IMR-90 (cell line): ENCODE measurements at regions not wholly inside any gene's neighbourhood (a gene's known extent, or its start where the extent isn't known, plus 50 kb on each side); places are given as distances from the start of the nearest gene placed in this dataset.

Experiments used
- ATAC-seq: fragments of 200-7000 bp; cut with Tn5 transposase; 2 replicates; pipeline ENCODE4 v1.9.1; 2020; ENCODE audit warnings: low read depth, mild to moderate bottlenecking, moderate library complexity
- BruUV-seq: library from RNA; stranded (reverse); fragments of 400-500 nt; replicated peaks from 2 replicates; lab custom pipeline; 2021; lab: Mats Ljungman, UMichigan
- CTCF ChIA-PET: fragments of 300-600 bp; formaldehyde crosslinking; extraction: SDS; loops from one replicate; lab custom pipeline; 2021; ENCODE audit warnings: antibody characterized with exemption; lab: Yijun Ruan, JAX
- POLR2A ChIA-PET: fragments of 300-600 bp; sonication (Branson Sonifier 250); formaldehyde crosslinking; loops from one replicate; lab custom pipeline; 2022; ENCODE audit warnings: antibody characterized with exemption; ENCODE audit not compliant: unreplicated experiment; lab: Charles Lee
- DNase-seq: peaks from one replicate; pipeline ENCODE4 v3.0.0; 2013
- H2AFZ ChIP-seq: replicated peaks from 2 replicates; pipeline ENCODE3; 2013; ENCODE audit warnings: low read length, mild to moderate bottlenecking; ENCODE audit not compliant: poor library complexity
- H2AK5ac ChIP-seq: 2 replicates; pipeline ENCODE4 v1.6.1; 2013; ENCODE audit warnings: low read depth, low read length, inconsistent platforms
- H2AK9ac ChIP-seq: replicated peaks from 2 replicates; pipeline ENCODE3; 2013; ENCODE audit warnings: mild to moderate bottlenecking, low read depth, low read length, moderate library complexity; ENCODE audit not compliant: poor library complexity
- H2BK120ac ChIP-seq: 2 replicates; pipeline ENCODE4 v1.6.1; 2013; ENCODE audit warnings: low read depth, low read length, inconsistent platforms
- H2BK15ac ChIP-seq: 3 replicates; pipeline ENCODE4 v1.6.1; 2013; ENCODE audit warnings: low read depth, low read length, inconsistent platforms
- H2BK20ac ChIP-seq: 2 replicates; pipeline ENCODE4 v1.6.1; 2013; ENCODE audit warnings: low read depth, mild to moderate bottlenecking, inconsistent platforms, low read length, moderate library complexity
- H2BK5ac ChIP-seq: 2 replicates; pipeline ENCODE4 v1.6.1; 2013; ENCODE audit warnings: mild to moderate bottlenecking, low read depth, low read length, inconsistent platforms; ENCODE audit not compliant: poor library complexity, severe bottlenecking
- H3K14ac ChIP-seq: replicated peaks from 2 replicates; pipeline ENCODE4 v1.6.1; 2013; ENCODE audit warnings: low read depth, low read length, inconsistent platforms
- H3K18ac ChIP-seq: 2 replicates; pipeline ENCODE4 v1.6.1; 2013; ENCODE audit warnings: low read depth, low read length, control low read depth
- H3K23ac ChIP-seq: 2 replicates; pipeline ENCODE4 v1.6.1; 2013; ENCODE audit warnings: low read depth, low read length, inconsistent platforms
- H3K27ac ChIP-seq: 2 replicates; pipeline ENCODE4 v1.5.1; 2013; ENCODE audit warnings: mild to moderate bottlenecking, control low read depth, low read length; ENCODE audit not compliant: insufficient read depth
- H3K27me3 ChIP-seq: 2 replicates; pipeline ENCODE4 v1.6.1; 2013; ENCODE audit warnings: low read length; ENCODE audit not compliant: control insufficient read depth, insufficient read depth
- H3K36me3 ChIP-seq: 2 replicates; pipeline ENCODE4 v1.6.1; 2013; ENCODE audit warnings: low read length, mixed read lengths; ENCODE audit not compliant: control insufficient read depth, insufficient read depth
- H3K4ac ChIP-seq: 2 replicates; pipeline ENCODE4 v1.6.1; 2013; ENCODE audit warnings: low read depth, low read length, inconsistent platforms
- H3K4me1 ChIP-seq: 2 replicates; pipeline ENCODE4 v1.6.1; 2013; ENCODE audit warnings: low read length, mixed read lengths; ENCODE audit not compliant: control insufficient read depth, insufficient read depth
- H3K4me2 ChIP-seq: 2 replicates; pipeline ENCODE4 v1.6.1; 2013; ENCODE audit warnings: low read depth, mild to moderate bottlenecking, control low read depth, low read length, moderate library complexity
- H3K4me3 ChIP-seq: 2 replicates; pipeline ENCODE4 v1.5.1; 2013; ENCODE audit warnings: low read depth, mild to moderate bottlenecking, control low read depth, low read length, moderate library complexity; ENCODE audit not compliant: insufficient read depth
- H3K56ac ChIP-seq: 2 replicates; pipeline ENCODE4 v1.6.1; 2013; ENCODE audit warnings: low read length, inconsistent platforms; ENCODE audit not compliant: insufficient read depth; ENCODE audit errors: extremely low read depth
- H3K79me1 ChIP-seq, 2 experiments: 2 replicates each; pipeline ENCODE4 v1.6.1; 2013; ENCODE audit warnings: low read length in 2 of 2, inconsistent platforms in 1 of 2, low read depth in 1 of 2
- H3K9ac ChIP-seq: 2 replicates; pipeline ENCODE4 v1.6.1; 2013; ENCODE audit warnings: low read depth, low read length, control low read depth
- H3K9me1 ChIP-seq: 2 replicates; pipeline ENCODE4 v1.6.1; 2013; ENCODE audit warnings: low read length, inconsistent platforms; ENCODE audit not compliant: insufficient read depth
- H3K9me3 ChIP-seq: 2 replicates; pipeline ENCODE4 v1.6.1; 2013; ENCODE audit warnings: low read length; ENCODE audit not compliant: control insufficient read depth, insufficient read depth
- H4K20me1 ChIP-seq: 2 replicates; pipeline ENCODE4 v1.6.1; 2013; ENCODE audit warnings: low read length, inconsistent platforms; ENCODE audit not compliant: insufficient read depth
- H4K5ac ChIP-seq: 2 replicates; pipeline ENCODE4 v1.6.1; 2013; ENCODE audit warnings: mild to moderate bottlenecking, low read depth, low read length, control low read depth
- H4K8ac ChIP-seq, 2 experiments: 2 replicates each; pipeline ENCODE4 v1.6.1; 2013; ENCODE audit warnings: low read depth in 2 of 2, low read length in 2 of 2, control low read depth in 1 of 2, inconsistent platforms in 1 of 2
- H4K91ac ChIP-seq: 2 replicates; pipeline ENCODE4 v1.6.1; 2013; ENCODE audit warnings: low read depth, low read length, inconsistent platforms; ENCODE audit not compliant: insufficient read depth
- BHLHE40 ChIP-seq: fragments of 150-350 bp; IDR thresholded peaks from 2 replicates; pipeline ENCODE4 v1.6.1; 2016; ENCODE audit warnings: mild to moderate bottlenecking, low read depth, low read length
- CHD1 ChIP-seq: IDR thresholded peaks from 2 replicates; pipeline ENCODE4 v1.6.1; 2012; ENCODE audit warnings: low read depth, low read length, improper control_type of control experiment
- MAFK ChIP-seq: IDR thresholded peaks from 2 replicates; pipeline ENCODE4 v1.6.1; 2012; ENCODE audit warnings: low read depth, low read length, improper control_type of control experiment
- MAZ ChIP-seq: IDR thresholded peaks from 2 replicates; pipeline ENCODE4 v1.6.1; 2012; ENCODE audit warnings: low read depth, mild to moderate bottlenecking, low read length, improper control_type of control experiment, moderate library complexity, borderline replicate concordance
- WGBS, 2 experiments: methylation state at CpG; one replicate each; pipeline versions ENCODE4 v1.1.5 to v1.1.7; 2013; ENCODE audit warnings: missing lambda C conversion rate in 2 of 2; ENCODE audit not compliant: insufficient read length in 1 of 2; ENCODE audit errors: extremely low coverage in 2 of 2; 5-methylcytosine and 5-hydroxymethylcytosine counted together
- dilution Hi-C: fragments of 300-500 bp; cut with HindIII; formaldehyde crosslinking; loops from one replicate; pipeline ENCODE4 v1.14.3; 2018; ENCODE audit warnings: low sequenced_read_pairs; ENCODE audit not compliant: unreplicated experiment
- in situ Hi-C: fragments of 300-500 bp; cut with MboI; formaldehyde crosslinking; loops from 3 replicates; pipeline ENCODE4 v1.14.3; 2019; ENCODE audit warnings: low sequenced_read_pairs, inconsistent platforms, mixed read lengths
- intact Hi-C: fragments of 100-400 bp; cut with micrococcal nuclease; formaldehyde crosslinking; loops from 2 replicates; pipeline ENCODE4 v1.10.0; 2022

DNA sequence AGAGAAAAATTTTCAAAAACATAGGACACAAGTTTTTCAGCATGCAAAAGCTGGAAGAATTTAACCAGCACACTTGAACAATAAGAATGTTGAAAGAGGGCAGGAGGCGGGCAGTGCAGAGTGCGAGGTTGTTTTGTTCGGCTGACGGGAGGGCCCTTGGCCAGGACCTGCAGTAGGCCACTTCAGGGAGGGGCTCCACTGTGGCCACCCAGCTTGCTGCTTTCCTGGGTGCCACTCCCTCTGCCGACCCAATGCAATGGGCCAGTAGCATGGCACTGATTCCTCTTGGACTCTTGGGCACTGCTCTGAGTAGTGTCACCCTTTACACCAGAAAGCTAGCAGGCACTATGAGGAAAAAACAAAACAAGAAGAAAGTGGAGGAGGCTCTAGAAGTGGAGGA lies 92.9 kb downstream of the SNRPE start:
- Histone ChIP-seq H2BK120ac (no peak overlapping the region), H3K56ac (no peak overlapping the region), H4K5ac (no peak overlapping the region), H4K8ac (no peak overlapping the region), H3K23ac (no peak overlapping the region), H2AFZ (no peak overlapping the region), H2AK9ac (no peak overlapping the region), H3K27ac (no peak overlapping the region), H2BK5ac (no peak overlapping the region), H3K27me3 (peaks cover 2% of the 10 kb centered on the region; the same call in 1 of the 2 replicates), H2BK15ac (no peak overlapping the region), H2AK5ac (no peak overlapping the region), H4K20me1 (no peaks in the 10 kb centered on the region), H3K4me3 (no peak overlapping the region), H2BK20ac (no peak overlapping the region), H4K91ac (no peak overlapping the region), H3K18ac (no peak overlapping the region), H3K9ac (no peak overlapping the region), H3K14ac (no peak overlapping the region), H3K4me2 (no peak overlapping the region), H3K79me1 (no peaks in the 10 kb centered on the region), H3K9me1 (no peaks in the 10 kb centered on the region), H3K4ac (no peak overlapping the region), H3K9me3 (peaks cover 17% of the 10 kb centered on the region), H3K36me3 (no peaks in the 10 kb centered on the region), H3K4me1 (no peaks in the 10 kb centered on the region)
- WGBS, 2 experiments, result no CpG with 5 or more reads among the region's 5 CpGs
- TF ChIP-seq BHLHE40, result no peak
- no peak for TF ChIP-seq MAZ
- no peak for TF ChIP-seq CHD1
- no peak for TF ChIP-seq MAFK
- intact Hi-C loops (no loop called here), in situ Hi-C loops (no loop called here), dilution Hi-C loops (no loop called here)
- no TSS peak for BruUV-seq
- POLR2A ChIA-PET, result interaction anchor here (0.6 kb wide), 1 partner anchor 752 kb away, joined by 3 read pairs; no protein-coding TSS in a partner anchor
- ATAC-seq (no peak), DNase-seq (no peak)
- CTCF ChIA-PET, result interaction anchor here (0.6 to 1.1 kb wide), 2 partner anchors 24 to 27 kb away, joined by 3 read pairs; no protein-coding TSS in a partner anchor
